Osteoblast (primary cell): ENCODE measurements at regions not wholly inside any gene's neighbourhood (a gene's known extent, or its start where the extent isn't known, plus 50 kb on each side); places are given as distances from the start of the nearest gene placed in this dataset.

Experiments
- DNase-seq: peaks from one replicate; pipeline ENCODE4 v3.0.0; 2011; ENCODE audit warnings: low spot score, mixed read lengths; ENCODE audit not compliant: insufficient read length; ENCODE audit errors: missing footprints
- H2AFZ ChIP-seq: 2 replicates; pipeline ENCODE4 v1.6.0; 2011; ENCODE audit warnings: mild to moderate bottlenecking, low read length
- H3K27ac ChIP-seq: 2 replicates; pipeline ENCODE4 v1.5.1; 2011; ENCODE audit warnings: mild to moderate bottlenecking, low read depth, low read length, moderate library complexity
- H3K27me3 ChIP-seq: 2 replicates; pipeline ENCODE4 v1.6.0; 2012; ENCODE audit warnings: mild to moderate bottlenecking, control low read depth, inconsistent platforms, low read length, moderate library complexity; ENCODE audit not compliant: insufficient read depth
- H3K36me3 ChIP-seq: 2 replicates; pipeline ENCODE4 v1.5.1; 2011; ENCODE audit warnings: mild to moderate bottlenecking, low read length, control low read depth, moderate library complexity; ENCODE audit not compliant: insufficient read depth
- H3K4me1 ChIP-seq: 2 replicates; pipeline ENCODE4 v1.5.1; 2011; ENCODE audit warnings: mild to moderate bottlenecking, low read length, control low read depth, moderate library complexity; ENCODE audit not compliant: insufficient read depth
- H3K4me2 ChIP-seq: 2 replicates; pipeline ENCODE4 v1.6.0; 2011; ENCODE audit warnings: mild to moderate bottlenecking, low read length; ENCODE audit not compliant: insufficient read depth
- H3K4me3 ChIP-seq: fragments of 200-600 bp; sonication (generic); 3 replicates; pipeline ENCODE4 v1.5.1; 2012; ENCODE audit warnings: mild to moderate bottlenecking, low read length, inconsistent platforms; ENCODE audit not compliant: insufficient read depth
- H3K79me2 ChIP-seq: 2 replicates; pipeline ENCODE4 v1.6.0; 2012; ENCODE audit warnings: mild to moderate bottlenecking, low read length, control low read depth, inconsistent platforms; ENCODE audit not compliant: insufficient read depth
- H3K9me3 ChIP-seq: 2 replicates; pipeline ENCODE4 v1.5.1; 2011; ENCODE audit warnings: low read depth, low read length, control low read depth
- H4K20me1 ChIP-seq: 2 replicates; pipeline ENCODE4 v1.6.0; 2012; ENCODE audit warnings: mild to moderate bottlenecking, low read length, control low read depth; ENCODE audit not compliant: insufficient read depth
- CTCF ChIP-seq: IDR thresholded peaks from 2 replicates; pipeline ENCODE4 v1.5.1; 2011; ENCODE audit warnings: mild to moderate bottlenecking, low read depth, low read length, moderate library complexity; ENCODE audit errors: extremely low read depth

GRCh38 chr14:43896044-43896443 is 611.0 kb downstream of the FSCB start:
- no peak for DNase-seq
- no peaks in the 10 kb centered on the region for H4K20me1 ChIP-seq
- H3K9me3 ChIP-seq: peaks cover 2% of the 10 kb centered on the region

GRCh38 chr14:43894534-43894933 is 612.5 kb downstream of the FSCB start:
- no peak overlapping the region for H3K27ac ChIP-seq
- DNase-seq: no peak
- no peaks in the 10 kb centered on the region for H3K27me3 ChIP-seq
- H2AFZ ChIP-seq: no peak overlapping the region
- H3K4me1 ChIP-seq: no peaks in the 10 kb centered on the region
- H3K36me3 ChIP-seq: no peaks in the 10 kb centered on the region
- H3K79me2 ChIP-seq: no peaks in the 10 kb centered on the region
- no peak for TF ChIP-seq CTCF
- no peaks in the 10 kb centered on the region for H4K20me1 ChIP-seq
- peaks cover 2% of the 10 kb centered on the region for H3K9me3 ChIP-seq
- no peak overlapping the region for H3K4me2 ChIP-seq
- no peak overlapping the region for H3K4me3 ChIP-seq

More at GRCh38 chr14:43896044-43896443, 611.0 kb downstream of the FSCB start:
- H3K79me2 ChIP-seq: no peaks in the 10 kb centered on the region
- no peak overlapping the region for H3K4me3 ChIP-seq
- no peak overlapping the region for H2AFZ ChIP-seq
- no peaks in the 10 kb centered on the region for H3K36me3 ChIP-seq
- H3K4me1 ChIP-seq: no peaks in the 10 kb centered on the region
- TF ChIP-seq CTCF: no peak
- H3K27me3 ChIP-seq: no peaks in the 10 kb centered on the region
- no peak overlapping the region for H3K4me2 ChIP-seq
- no peak overlapping the region for H3K27ac ChIP-seq

GRCh38 chr14:43887523-43887922 is 619.6 kb downstream of the FSCB start:
- TF ChIP-seq CTCF: no peak
- Histone ChIP-seq H3K27me3 (no peaks in the 10 kb centered on the region), H3K4me2 (no peak overlapping the region), H2AFZ (no peak overlapping the region), H3K36me3 (no peaks in the 10 kb centered on the region), H3K27ac (no peak overlapping the region), H4K20me1 (no peaks in the 10 kb centered on the region), H3K79me2 (no peaks in the 10 kb centered on the region), H3K9me3 (peaks cover 2% of the 10 kb centered on the region), H3K4me3 (no peak overlapping the region), H3K4me1 (no peaks in the 10 kb centered on the region)
- DNase-seq: no peak

- no peak overlapping the region for H3K4me2 ChIP-seq
- H3K9me3 ChIP-seq: no peaks in the 10 kb centered on the region
- no peak for TF ChIP-seq CTCF
- no peaks in the 10 kb centered on the region for H3K27me3 ChIP-seq
- no peak for DNase-seq
- H3K27ac ChIP-seq: no peak overlapping the region
- no peak overlapping the region for H3K4me3 ChIP-seq
- H2AFZ ChIP-seq: no peak overlapping the region
- no peaks in the 10 kb centered on the region for H4K20me1 ChIP-seq
- no peaks in the 10 kb centered on the region for H3K36me3 ChIP-seq
- no peaks in the 10 kb centered on the region for H3K4me1 ChIP-seq
- no peaks in the 10 kb centered on the region for H3K79me2 ChIP-seq
These were observed 629.6 kb downstream of the FSCB start for GRCh38 chr14:43877351-43877960.
